Thoracic aorta (tissue), 2 donors: ENCODE measurements at regions not wholly inside any gene's neighbourhood (a gene's known extent, or its start where the extent isn't known, plus 50 kb on each side); places are given as distances from the start of the nearest gene placed in this dataset.

ENCODE experiments used
- ATAC-seq: fragments of 150-250 bp; one replicate; pipeline ENCODE4 v1.8.0; 2017; ENCODE audit warnings: low read depth; ENCODE audit not compliant: insufficient number of reproducible peaks, low FRiP score
- DNase-seq: peaks from one replicate; pipeline ENCODE4 v3.0.0-alpha.2; 2020; ENCODE audit warnings: low spot score
- H3K27ac ChIP-seq, 2 donors: fragments of 200-600 bp; sonication (generic); 1 replicate in 1 of 2; 2 replicates in 1 of 2; pipeline ENCODE4 v1.5.1; 2016; ENCODE audit warnings: mild to moderate bottlenecking in 2 of 2, moderate library complexity in 2 of 2
- H3K27me3 ChIP-seq: fragments of 200-600 bp; sonication (generic); replicated peaks from 2 replicates; pipeline ENCODE4 v1.6.0; 2016; ENCODE audit warnings: mild to moderate bottlenecking; ENCODE audit not compliant: insufficient read depth
- H3K36me3 ChIP-seq: fragments of 200-600 bp; sonication (generic); one replicate; pipeline ENCODE4 v1.5.1; 2016
- H3K4me1 ChIP-seq, 2 donors: fragments of 200-600 bp; sonication (generic); 1 replicate in 1 of 2; 2 replicates in 1 of 2; pipeline versions ENCODE4 v1.5.1 to v1.6.0; 2016; ENCODE audit warnings: low read depth in 2 of 2, mild to moderate bottlenecking in 1 of 2; ENCODE audit not compliant: control insufficient read depth in 1 of 2
- H3K4me3 ChIP-seq: fragments of 200-600 bp; sonication (generic); 2 replicates; pipeline ENCODE4 v1.5.1; 2016; ENCODE audit warnings: mild to moderate bottlenecking
- H3K9me3 ChIP-seq: fragments of 200-600 bp; sonication (generic); 2 replicates; pipeline ENCODE4 v1.5.1; 2016
- CTCF ChIP-seq: fragments of 200-600 bp; sonication (generic); IDR thresholded peaks from one replicate; pipeline ENCODE4 v1.5.1; 2019; ENCODE audit warnings: antibody characterized with exemption

- Histone ChIP-seq H3K27me3 (no peaks in the 10 kb centered on the region), H3K9me3 (peaks cover 13% of the 10 kb centered on the region), H3K36me3 (no peaks in the 10 kb centered on the region), H3K27ac (no peak overlapping the region), H3K4me3 (no peak overlapping the region), H3K4me1 (no peaks in the 10 kb centered on the region)
- ATAC-seq (no peak), DNase-seq (no peak)
- no peak for TF ChIP-seq CTCF
Measured at GRCh38 chr1:110787328-110788071, 85.4 kb upstream of the CD53 start.

- no peak for TF ChIP-seq CTCF
- Histone ChIP-seq H3K27ac (no peak overlapping the region), H3K27me3 (no peaks in the 10 kb centered on the region), H3K9me3 (peaks cover 13% of the 10 kb centered on the region), H3K4me1 (no peaks in the 10 kb centered on the region), H3K36me3 (no peaks in the 10 kb centered on the region), H3K4me3 (no peak overlapping the region)
- ATAC-seq: no peak
- no peak for DNase-seq
Measured at GRCh38 chr1:110786802-110787327, 86.1 kb upstream of the CD53 start.

GRCh38 chr1:110785612-110786011 is 87.3 kb upstream of the CD53 start:
- DNase-seq: no peak
- no peak for TF ChIP-seq CTCF
- no peak for ATAC-seq

GRCh38 chr1:110785055-110785454 is 87.9 kb upstream of the CD53 start:
- no peak overlapping the region for H3K27ac ChIP-seq
- peaks cover 13% of the 10 kb centered on the region for H3K9me3 ChIP-seq
- H3K4me3 ChIP-seq: no peak overlapping the region
- H3K4me1 ChIP-seq: no peaks in the 10 kb centered on the region
- DNase-seq: no peak
- no peaks in the 10 kb centered on the region for H3K27me3 ChIP-seq
- ATAC-seq: no peak
- H3K36me3 ChIP-seq: no peaks in the 10 kb centered on the region
- TF ChIP-seq CTCF: no peak

More at GRCh38 chr1:110785612-110786011, 87.3 kb upstream of the CD53 start:
- H3K36me3 ChIP-seq: no peaks in the 10 kb centered on the region
- H3K4me1 ChIP-seq: no peaks in the 10 kb centered on the region
- no peaks in the 10 kb centered on the region for H3K27me3 ChIP-seq
- H3K4me3 ChIP-seq: no peak overlapping the region
- no peak overlapping the region for H3K27ac ChIP-seq
- H3K9me3 ChIP-seq: peaks cover 13% of the 10 kb centered on the region

- ATAC-seq (no peak), DNase-seq (no peak)
- no peak overlapping the region for H3K4me3 ChIP-seq
- H3K4me1 ChIP-seq: no peaks in the 10 kb centered on the region
- TF ChIP-seq CTCF: peak; percentile 89
- H3K36me3 ChIP-seq: no peaks in the 10 kb centered on the region
- no peaks in the 10 kb centered on the region for H3K27me3 ChIP-seq
- peaks cover 1% of the 10 kb centered on the region for H3K9me3 ChIP-seq
- H3K27ac ChIP-seq: no peak overlapping the region
Measured at GRCh38 chr1:110783292-110783918, 89.5 kb upstream of the CD53 start.
